Activated T-cell treated with anti-CD3 and anti-CD28 coated beads, Interleukin-2, amount 50 U/mL, for 24 hours (primary cell): ENCODE measurements at regions not wholly inside any gene's neighbourhood (a gene's known extent, or its start where the extent isn't known, plus 50 kb on each side); places are given as distances from the start of the nearest gene placed in this dataset.
"Not testable (repeated sequence)": the region's sequence is repeated elsewhere in the genome, so short reads cannot be mapped to it uniquely, and the experiment has no call there.

ENCODE experiments used
- DNase-seq: peaks from one replicate; pipeline ENCODE4 v3.0.0-alpha.2; 2020
- H3K27ac Mint-ChIP-seq: 2 replicates; pipeline ENCODE4 v1.8.0; 2020; ENCODE audit warnings: mild to moderate bottlenecking, mixed read lengths
- H3K27me3 Mint-ChIP-seq: 2 replicates; pipeline ENCODE4 v1.8.0; 2020; ENCODE audit warnings: mixed read lengths
- H3K36me3 Mint-ChIP-seq: 2 replicates; pipeline ENCODE4 v1.8.0; 2020; ENCODE audit warnings: low read depth, mixed read lengths
- H3K4me1 Mint-ChIP-seq: 2 replicates; pipeline ENCODE4 v1.8.0; 2020; ENCODE audit warnings: low read depth, mixed read lengths
- H3K4me3 Mint-ChIP-seq: 2 replicates; pipeline ENCODE4 v1.8.0; 2020; ENCODE audit warnings: mild to moderate bottlenecking, moderate library complexity, mixed read lengths
- H3K9me3 Mint-ChIP-seq: 2 replicates; pipeline ENCODE4 v1.8.0; 2020; ENCODE audit warnings: mixed read lengths

GRCh38 chr3:95212117-95212516 is 1149.3 kb downstream of the NSUN3 start:
- H3K27ac Mint-ChIP-seq: no peak overlapping the region
- no peaks in the 10 kb centered on the region for H3K27me3 Mint-ChIP-seq
- H3K9me3 Mint-ChIP-seq: peaks cover 13% of the 10 kb centered on the region
- no peaks in the 10 kb centered on the region for H3K36me3 Mint-ChIP-seq
- DNase-seq: no peak
- no peaks in the 10 kb centered on the region for H3K4me1 Mint-ChIP-seq
- no peak overlapping the region for H3K4me3 Mint-ChIP-seq

- no peaks in the 10 kb centered on the region for H3K27me3 Mint-ChIP-seq
- no peak overlapping the region for H3K27ac Mint-ChIP-seq
- no peak for DNase-seq
- H3K36me3 Mint-ChIP-seq: no peaks in the 10 kb centered on the region
- no peaks in the 10 kb centered on the region for H3K4me1 Mint-ChIP-seq
- H3K4me3 Mint-ChIP-seq: no peak overlapping the region
- peaks cover 17% of the 10 kb centered on the region for H3K9me3 Mint-ChIP-seq
These were observed 1152.6 kb downstream of the NSUN3 start for GRCh38 chr3:95215437-95215957.

GRCh38 chr3:95217661-95218060 is 1154.8 kb downstream of the NSUN3 start:
- Mint-ChIP-seq H3K27ac (no peak overlapping the region), H3K4me1 (no peaks in the 10 kb centered on the region), H3K4me3 (no peak overlapping the region), H3K27me3 (no peaks in the 10 kb centered on the region), H3K9me3 (peaks cover 17% of the 10 kb centered on the region), H3K36me3 (no peaks in the 10 kb centered on the region)
- no peak for DNase-seq

GRCh38 chr3:95218484-95218883 is 1155.6 kb downstream of the NSUN3 start:
- Mint-ChIP-seq H3K4me3 (no peak overlapping the region), H3K27me3 (no peaks in the 10 kb centered on the region), H3K27ac (no peak overlapping the region), H3K4me1 (no peaks in the 10 kb centered on the region), H3K9me3 (peaks cover 16% of the 10 kb centered on the region), H3K36me3 (no peaks in the 10 kb centered on the region)
- DNase-seq: no peak

GRCh38 chr3:95226437-95226836 is 1163.6 kb downstream of the NSUN3 start:
- no peaks in the 10 kb centered on the region for H3K36me3 Mint-ChIP-seq
- DNase-seq: no peak
- H3K9me3 Mint-ChIP-seq: peaks cover 15% of the 10 kb centered on the region
- no peak overlapping the region for H3K27ac Mint-ChIP-seq
- no peaks in the 10 kb centered on the region for H3K4me1 Mint-ChIP-seq
- H3K4me3 Mint-ChIP-seq: no peak overlapping the region
- H3K27me3 Mint-ChIP-seq: no peaks in the 10 kb centered on the region

GRCh38 chr3:95227092-95227491 is 1164.2 kb downstream of the NSUN3 start:
- no peaks in the 10 kb centered on the region for H3K4me1 Mint-ChIP-seq
- H3K4me3 Mint-ChIP-seq: no peak overlapping the region
- peaks cover 12% of the 10 kb centered on the region for H3K9me3 Mint-ChIP-seq
- no peaks in the 10 kb centered on the region for H3K36me3 Mint-ChIP-seq
- DNase-seq: no peak
- no peak overlapping the region for H3K27ac Mint-ChIP-seq
- H3K27me3 Mint-ChIP-seq: no peaks in the 10 kb centered on the region

GRCh38 chr3:95228416-95228815 is 1165.6 kb downstream of the NSUN3 start:
- Mint-ChIP-seq H3K9me3 (peaks cover 16% of the 10 kb centered on the region), H3K36me3 (no peaks in the 10 kb centered on the region), H3K27ac (no peak overlapping the region)

GRCh38 chr3:95235916-95236315 is 1173.1 kb downstream of the NSUN3 start:
- Mint-ChIP-seq H3K9me3 (peaks cover 14% of the 10 kb centered on the region), H3K27me3 (no peaks in the 10 kb centered on the region), H3K4me3 (no peak overlapping the region)

More at GRCh38 chr3:95228416-95228815, 1165.6 kb downstream of the NSUN3 start:
- H3K4me1 Mint-ChIP-seq: no peaks in the 10 kb centered on the region
- DNase-seq: no peak
- no peaks in the 10 kb centered on the region for H3K27me3 Mint-ChIP-seq
- H3K4me3 Mint-ChIP-seq: no peak overlapping the region

GRCh38 chr3:95237783-95238182 is 1174.9 kb downstream of the NSUN3 start:
- Mint-ChIP-seq H3K4me3 (no peak overlapping the region), H3K36me3 (no peaks in the 10 kb centered on the region), H3K27me3 (no peaks in the 10 kb centered on the region), H3K4me1 (no peaks in the 10 kb centered on the region), H3K9me3 (peaks cover 16% of the 10 kb centered on the region), H3K27ac (no peak overlapping the region)
- no peak for DNase-seq

More at GRCh38 chr3:95235916-95236315, 1173.1 kb downstream of the NSUN3 start:
- no peak overlapping the region for H3K27ac Mint-ChIP-seq
- H3K4me1 Mint-ChIP-seq: no peaks in the 10 kb centered on the region
- no peak for DNase-seq
- no peaks in the 10 kb centered on the region for H3K36me3 Mint-ChIP-seq

GRCh38 chr3:95240395-95240794 is 1177.5 kb downstream of the NSUN3 start:
- Mint-ChIP-seq H3K27ac (no peak overlapping the region), H3K36me3 (no peaks in the 10 kb centered on the region), H3K4me3 (no peak overlapping the region), H3K4me1 (no peaks in the 10 kb centered on the region), H3K27me3 (no peaks in the 10 kb centered on the region), H3K9me3 (peaks cover 12% of the 10 kb centered on the region)
- no peak for DNase-seq

GRCh38 chr3:95241256-95241655 is 1178.4 kb downstream of the NSUN3 start:
- not testable (repeated sequence) for H3K36me3 Mint-ChIP-seq, H3K27me3 Mint-ChIP-seq, H3K4me1 Mint-ChIP-seq, H3K27ac Mint-ChIP-seq, DNase-seq, H3K4me3 Mint-ChIP-seq
- H3K9me3 Mint-ChIP-seq: peaks cover 12% of the 10 kb centered on the region

- no peak for DNase-seq
- Mint-ChIP-seq H3K4me3 (no peak overlapping the region), H3K27me3 (no peaks in the 10 kb centered on the region), H3K9me3 (peaks cover 12% of the 10 kb centered on the region), H3K27ac (no peak overlapping the region), H3K36me3 (no peaks in the 10 kb centered on the region), H3K4me1 (no peaks in the 10 kb centered on the region)
These were observed 1183.6 kb downstream of the NSUN3 start for GRCh38 chr3:95246413-95246812.

- Mint-ChIP-seq H3K4me1 (no peaks in the 10 kb centered on the region), H3K27ac (no peak overlapping the region), H3K36me3 (no peaks in the 10 kb centered on the region), H3K4me3 (no peak overlapping the region), H3K9me3 (peaks cover 26% of the 10 kb centered on the region), H3K27me3 (no peaks in the 10 kb centered on the region)
- no peak for DNase-seq
These were observed 1191.2 kb downstream of the NSUN3 start for GRCh38 chr3:95254061-95254460.

- Mint-ChIP-seq H3K36me3 (no peaks in the 10 kb centered on the region), H3K4me3 (no peak overlapping the region), H3K27ac (no peak overlapping the region), H3K9me3 (peaks cover 26% of the 10 kb centered on the region), H3K4me1 (no peaks in the 10 kb centered on the region), H3K27me3 (no peaks in the 10 kb centered on the region)
- no peak for DNase-seq
These were observed 1191.9 kb downstream of the NSUN3 start for GRCh38 chr3:95254758-95255157.

GRCh38 chr3:95265129-95265528 is 1202.3 kb downstream of the NSUN3 start:
- H3K36me3 Mint-ChIP-seq: no peaks in the 10 kb centered on the region
- no peak overlapping the region for H3K4me3 Mint-ChIP-seq
- no peak overlapping the region for H3K27ac Mint-ChIP-seq
- H3K4me1 Mint-ChIP-seq: no peaks in the 10 kb centered on the region
- H3K9me3 Mint-ChIP-seq: peaks cover 6% of the 10 kb centered on the region
- no peaks in the 10 kb centered on the region for H3K27me3 Mint-ChIP-seq
- DNase-seq: no peak

- H3K4me3 Mint-ChIP-seq: no peak overlapping the region
- no peaks in the 10 kb centered on the region for H3K4me1 Mint-ChIP-seq
- no peak for DNase-seq
- no peak overlapping the region for H3K27ac Mint-ChIP-seq
- H3K27me3 Mint-ChIP-seq: no peaks in the 10 kb centered on the region
- H3K9me3 Mint-ChIP-seq: no peaks in the 10 kb centered on the region
- no peaks in the 10 kb centered on the region for H3K36me3 Mint-ChIP-seq
These were observed 1208.5 kb downstream of the NSUN3 start for GRCh38 chr3:95271395-95271794.
